ENCODE measurements at regions not wholly inside any gene's neighbourhood (a gene's known extent, or its start where the extent isn't known, plus 50 kb on each side); places are given as distances from the start of the nearest gene placed in this dataset.

GRCh38 chr4:96755569-96756484, 915.9 kb downstream of the PDHA2 start:
- DNase-seq = no peak
- H4K91ac ChIP-seq (ENCODE audit: low read depth, low read length) = no peak overlapping the region
- no peak overlapping the region for H3K4me2 ChIP-seq (ENCODE audit: low read length)
- H2AFZ ChIP-seq (ENCODE audit: insufficient read depth, low read length, poor library complexity) = no peak overlapping the region
- no peak overlapping the region for H2AK5ac ChIP-seq (ENCODE audit: low read length)
- H4K12ac ChIP-seq (ENCODE audit: low read depth, low read length) = no peak overlapping the region
- H3K14ac ChIP-seq (ENCODE audit: low read length) = no peak overlapping the region
- no CpG with 5 or more reads among the region's 3 CpGs for WGBS (ENCODE audit: extremely low coverage, insufficient coverage, insufficient read length)
- H3K4ac ChIP-seq (ENCODE audit: low read depth, low read length) = no peak overlapping the region
- H3K9me3 ChIP-seq (ENCODE audit: insufficient read depth, low read depth, low read length) = no peaks in the 10 kb centered on the region
- no peak overlapping the region for H3K23ac ChIP-seq (ENCODE audit: low read length)
- no peak overlapping the region for H3K9ac ChIP-seq (ENCODE audit: low read length)
- no peaks in the 10 kb centered on the region for H3K4me1 ChIP-seq (ENCODE audit: control insufficient read depth in 1 of 2, insufficient read depth in 2 of 2, low read length in 2 of 2)
- no peak overlapping the region for H3K18ac ChIP-seq (ENCODE audit: low read length)
- no peaks in the 10 kb centered on the region for H3K79me1 ChIP-seq (ENCODE audit: low read length)
- no peak overlapping the region for H3K4me3 ChIP-seq (ENCODE audit: low read depth, low read length)
- H3K27ac ChIP-seq (ENCODE audit: low read depth, low read length) = no peak overlapping the region
- H4K8ac ChIP-seq (ENCODE audit: low read depth, low read length) = no peak overlapping the region
- no peak overlapping the region for H2BK12ac ChIP-seq (ENCODE audit: low read length)
- H3K36me3 ChIP-seq (ENCODE audit: control insufficient read depth in 1 of 2, insufficient read depth in 2 of 2, low read length in 2 of 2) = no peaks in the 10 kb centered on the region
- H3K79me2 ChIP-seq (ENCODE audit: control insufficient read depth, insufficient read depth, low read length, poor library complexity) = no peaks in the 10 kb centered on the region
- H3K27me3 ChIP-seq (ENCODE audit: insufficient read depth, low read length) = no peaks in the 10 kb centered on the region
- H2BK5ac ChIP-seq (ENCODE audit: low read depth, low read length, poor library complexity) = no peak overlapping the region
- H2BK120ac ChIP-seq (ENCODE audit: insufficient read depth, low read length, poor library complexity) = no peak overlapping the region

GRCh38 chr4:96756584-96756983, 916.7 kb downstream of the PDHA2 start:
- Histone ChIP-seq H4K8ac (ENCODE audit: low read depth, low read length) (no peak overlapping the region), H3K4me2 (ENCODE audit: low read length) (no peak overlapping the region), H3K27ac (ENCODE audit: low read depth, low read length) (no peak overlapping the region), H2AK5ac (ENCODE audit: low read length) (no peak overlapping the region), H2AFZ (ENCODE audit: insufficient read depth, low read length, poor library complexity) (no peak overlapping the region), H3K14ac (ENCODE audit: low read length) (no peak overlapping the region), H4K12ac (ENCODE audit: low read depth, low read length) (no peak overlapping the region), H2BK12ac (ENCODE audit: low read length) (no peak overlapping the region), H2BK120ac (ENCODE audit: insufficient read depth, low read length, poor library complexity) (no peak overlapping the region), H3K23ac (ENCODE audit: low read length) (no peak overlapping the region), H3K9ac (ENCODE audit: low read length) (no peak overlapping the region), H3K36me3 (ENCODE audit: control insufficient read depth in 1 of 2, insufficient read depth in 2 of 2, low read length in 2 of 2) (no peaks in the 10 kb centered on the region), H3K79me1 (ENCODE audit: low read length) (no peaks in the 10 kb centered on the region), H3K27me3 (ENCODE audit: insufficient read depth, low read length) (no peaks in the 10 kb centered on the region), H3K79me2 (ENCODE audit: control insufficient read depth, insufficient read depth, low read length, poor library complexity) (no peaks in the 10 kb centered on the region), H3K4ac (ENCODE audit: low read depth, low read length) (no peak overlapping the region), H4K91ac (ENCODE audit: low read depth, low read length) (no peak overlapping the region), H2BK5ac (ENCODE audit: low read depth, low read length, poor library complexity) (no peak overlapping the region), H3K9me3 (ENCODE audit: insufficient read depth, low read depth, low read length) (no peaks in the 10 kb centered on the region), H3K4me1 (ENCODE audit: control insufficient read depth in 1 of 2, insufficient read depth in 2 of 2, low read length in 2 of 2) (no peaks in the 10 kb centered on the region), H3K18ac (ENCODE audit: low read length) (no peak overlapping the region), H3K4me3 (ENCODE audit: low read depth, low read length) (no peak overlapping the region)
- no peak for DNase-seq
- whole genome bisulfite sequencing (ENCODE audit: extremely low coverage, insufficient coverage, insufficient read length) = no CpG with 5 or more reads among the region's 1 CpG

GRCh38 chr4:96763546-96763945, 923.7 kb downstream of the PDHA2 start:
- no peak overlapping the region for H3K14ac ChIP-seq (ENCODE audit: low read length)
- H4K12ac ChIP-seq (ENCODE audit: low read depth, low read length) = no peak overlapping the region
- no peak for DNase-seq

GRCh38 chr4:96766359-96766758, 926.5 kb downstream of the PDHA2 start:
- Histone ChIP-seq H2BK12ac (ENCODE audit: low read length) (no peak overlapping the region), H3K4me1 (ENCODE audit: control insufficient read depth in 1 of 2, insufficient read depth in 2 of 2, low read length in 2 of 2) (no peaks in the 10 kb centered on the region), H2AFZ (ENCODE audit: insufficient read depth, low read length, poor library complexity) (no peak overlapping the region), H3K23ac (ENCODE audit: low read length) (no peak overlapping the region), H3K79me1 (ENCODE audit: low read length) (no peaks in the 10 kb centered on the region), H3K27ac (ENCODE audit: low read depth, low read length) (no peak overlapping the region), H3K27me3 (ENCODE audit: insufficient read depth, low read length) (no peaks in the 10 kb centered on the region), H3K4me3 (ENCODE audit: low read depth, low read length) (no peak overlapping the region), H4K91ac (ENCODE audit: low read depth, low read length) (no peak overlapping the region), H2BK120ac (ENCODE audit: insufficient read depth, low read length, poor library complexity) (no peak overlapping the region), H3K79me2 (ENCODE audit: control insufficient read depth, insufficient read depth, low read length, poor library complexity) (no peaks in the 10 kb centered on the region), H3K9me3 (ENCODE audit: insufficient read depth, low read depth, low read length) (peaks cover 5% of the 10 kb centered on the region), H3K14ac (ENCODE audit: low read length) (no peak overlapping the region), H3K36me3 (ENCODE audit: control insufficient read depth in 1 of 2, insufficient read depth in 2 of 2, low read length in 2 of 2) (no peaks in the 10 kb centered on the region), H2BK5ac (ENCODE audit: low read depth, low read length, poor library complexity) (no peak overlapping the region), H3K4ac (ENCODE audit: low read depth, low read length) (no peak overlapping the region), H3K9ac (ENCODE audit: low read length) (no peak overlapping the region), H3K4me2 (ENCODE audit: low read length) (no peak overlapping the region), H3K18ac (ENCODE audit: low read length) (no peak overlapping the region), H4K12ac (ENCODE audit: low read depth, low read length) (no peak overlapping the region), H2AK5ac (ENCODE audit: low read length) (no peak overlapping the region), H4K8ac (ENCODE audit: low read depth, low read length) (no peak overlapping the region)
- WGBS (ENCODE audit: extremely low coverage, insufficient coverage, insufficient read length) = no CpG with 5 or more reads among the region's 5 CpGs
- no peak for DNase-seq

More at GRCh38 chr4:96763546-96763945, 923.7 kb downstream of the PDHA2 start:
- no peak overlapping the region for H4K91ac ChIP-seq (ENCODE audit: low read depth, low read length)
- no peak overlapping the region for H4K8ac ChIP-seq (ENCODE audit: low read depth, low read length)
- no peak overlapping the region for H3K4me3 ChIP-seq (ENCODE audit: low read depth, low read length)
- H3K23ac ChIP-seq (ENCODE audit: low read length) = no peak overlapping the region
- H3K79me1 ChIP-seq (ENCODE audit: low read length) = no peaks in the 10 kb centered on the region
- H3K79me2 ChIP-seq (ENCODE audit: control insufficient read depth, insufficient read depth, low read length, poor library complexity) = no peaks in the 10 kb centered on the region
- H3K36me3 ChIP-seq (ENCODE audit: control insufficient read depth in 1 of 2, insufficient read depth in 2 of 2, low read length in 2 of 2) = no peaks in the 10 kb centered on the region
- H3K4me1 ChIP-seq (ENCODE audit: control insufficient read depth in 1 of 2, insufficient read depth in 2 of 2, low read length in 2 of 2) = no peaks in the 10 kb centered on the region
- no peak overlapping the region for H3K4me2 ChIP-seq (ENCODE audit: low read length)
- H2AFZ ChIP-seq (ENCODE audit: insufficient read depth, low read length, poor library complexity) = no peak overlapping the region
- no peak overlapping the region for H2BK5ac ChIP-seq (ENCODE audit: low read depth, low read length, poor library complexity)
- no CpG with 5 or more reads among the region's 3 CpGs for WGBS (ENCODE audit: extremely low coverage, insufficient coverage, insufficient read length)
- H2BK12ac ChIP-seq (ENCODE audit: low read length) = no peak overlapping the region
- H3K9ac ChIP-seq (ENCODE audit: low read length) = no peak overlapping the region
- no peak overlapping the region for H3K18ac ChIP-seq (ENCODE audit: low read length)
- no peak overlapping the region for H3K4ac ChIP-seq (ENCODE audit: low read depth, low read length)
- H2AK5ac ChIP-seq (ENCODE audit: low read length) = no peak overlapping the region
- no peaks in the 10 kb centered on the region for H3K27me3 ChIP-seq (ENCODE audit: insufficient read depth, low read length)
- H3K9me3 ChIP-seq (ENCODE audit: insufficient read depth, low read depth, low read length) = peaks cover 5% of the 10 kb centered on the region
- no peak overlapping the region for H3K27ac ChIP-seq (ENCODE audit: low read depth, low read length)
- H2BK120ac ChIP-seq (ENCODE audit: insufficient read depth, low read length, poor library complexity) = no peak overlapping the region

Measured in trophoblast cell (in vitro differentiated cells and primary cell).